HG03432 (cell line): ENCODE measurements at regions not wholly inside any gene's neighbourhood (a gene's known extent, or its start where the extent isn't known, plus 50 kb on each side); places are given as distances from the start of the nearest gene placed in this dataset.
"Not testable (repeated sequence)": the region's sequence is repeated elsewhere in the genome, so short reads cannot be mapped to it uniquely, and the experiment has no call there.

Experiments
- ATAC-seq: cut with Tn5 transposase; IDR thresholded peaks from one replicate; pipeline ENCODE4 v1.9.1; 2021; ENCODE audit warnings: mild to moderate bottlenecking, moderate library complexity; ENCODE audit not compliant: unreplicated experiment

DNA sequence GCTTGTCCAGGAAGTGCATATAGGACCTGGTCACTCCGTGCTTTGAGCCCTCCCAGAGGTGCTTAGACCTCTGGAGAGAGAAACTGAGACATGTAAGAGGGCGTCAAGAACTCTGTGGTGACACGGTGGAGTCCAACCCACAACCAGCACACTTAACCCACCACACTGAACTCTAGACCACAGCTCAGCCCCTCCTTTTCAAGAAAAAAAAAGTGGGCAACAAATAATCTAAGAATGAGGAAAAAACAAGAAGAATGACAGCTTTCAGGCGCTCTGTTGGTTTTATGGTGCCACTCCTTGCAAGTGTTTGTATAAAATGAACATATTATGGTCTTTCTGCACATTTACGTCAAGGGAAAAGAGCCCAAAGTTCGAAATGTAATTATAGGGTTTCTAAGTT lies 50.2 kb upstream of the SNAPC3 start:
- no peak for ATAC-seq

DNA sequence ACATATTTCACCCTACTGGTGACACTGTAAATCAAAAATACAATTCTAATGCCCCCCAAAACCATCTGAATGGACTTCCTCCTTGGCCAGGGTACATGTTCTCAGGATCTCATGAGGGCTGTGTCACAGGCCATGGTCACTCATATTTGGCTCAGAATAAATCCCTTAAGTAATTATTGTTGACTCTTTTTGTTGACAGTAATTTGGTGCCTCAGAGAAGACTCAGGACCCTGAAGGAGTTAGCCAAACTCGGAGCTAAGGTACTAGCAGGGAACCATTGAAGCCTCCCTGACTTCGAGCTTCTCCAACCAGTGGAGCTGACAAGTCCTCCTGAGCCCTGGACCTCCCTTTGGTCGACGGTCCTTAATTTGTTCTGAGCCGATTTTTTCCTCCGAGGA lies 51.2 kb upstream of the SNAPC3 start:
- ATAC-seq, result no peak

DNA sequence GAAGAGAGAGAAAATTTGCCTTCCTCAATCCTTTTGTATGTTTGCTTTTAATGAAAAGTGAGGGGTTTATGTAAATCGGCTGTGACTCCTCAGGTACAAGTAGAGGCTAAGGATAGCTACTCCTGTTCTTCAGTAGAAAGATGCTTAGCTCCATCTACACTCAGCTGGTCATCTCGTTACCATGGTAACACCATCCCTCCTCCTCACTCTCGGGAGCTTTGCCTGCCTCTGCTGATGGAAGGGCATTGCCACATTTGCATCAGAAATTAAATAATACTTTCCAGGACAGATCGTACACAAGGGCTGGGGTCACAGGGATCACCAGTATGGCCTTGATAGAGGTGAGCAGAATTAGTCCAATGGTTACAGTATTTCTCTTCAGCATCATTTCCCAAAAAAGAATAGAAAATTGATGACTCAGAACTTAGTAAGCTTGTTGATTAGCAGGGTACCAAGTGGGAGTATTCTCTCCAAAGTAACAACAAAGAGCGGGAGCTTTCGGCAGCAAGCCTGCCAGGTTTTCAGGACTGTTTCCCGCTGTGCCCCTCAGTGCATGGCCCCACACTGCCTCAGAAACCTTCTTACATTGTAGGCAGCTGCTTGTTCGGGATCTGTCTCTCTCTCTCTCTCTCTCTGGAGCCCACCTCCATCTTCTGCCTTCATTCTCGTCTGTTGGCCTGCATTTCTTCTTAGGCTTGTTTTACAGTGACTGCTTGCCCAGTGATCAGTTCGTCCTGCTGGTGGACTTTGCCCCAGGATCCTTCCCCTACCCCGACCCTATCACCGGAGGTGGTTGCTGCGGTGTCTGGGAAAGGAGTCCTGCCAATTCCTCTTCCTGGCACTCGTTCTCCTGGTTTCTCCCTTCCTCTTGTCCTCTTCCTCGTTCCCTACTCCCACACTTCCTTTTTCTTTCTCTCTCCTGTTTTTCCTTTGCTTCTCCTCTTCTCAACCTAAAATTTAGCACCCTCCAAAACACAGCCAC lies 51.9 kb upstream of the SNAPC3 start:
- ATAC-seq, result no peak

DNA sequence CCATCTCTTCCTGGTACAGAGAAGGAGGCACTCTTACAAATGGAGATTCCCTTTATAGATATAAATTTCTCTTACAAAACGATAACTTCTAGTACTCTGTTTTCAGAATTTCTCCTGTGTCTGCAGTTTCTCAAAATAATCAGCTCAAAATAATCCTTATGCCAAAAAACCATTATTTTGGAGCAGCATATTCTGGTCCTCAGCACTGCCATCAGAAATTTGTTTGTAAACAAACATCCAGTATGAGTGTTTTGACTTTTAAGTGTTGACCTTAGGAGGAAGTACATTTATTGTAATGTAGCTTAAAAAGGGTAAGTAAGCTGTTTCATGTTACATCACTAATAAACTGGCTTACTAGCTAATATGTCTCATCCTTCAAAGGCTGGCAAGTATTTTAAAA lies 52.8 kb upstream of the SNAPC3 start:
- ATAC-seq, result no peak

DNA sequence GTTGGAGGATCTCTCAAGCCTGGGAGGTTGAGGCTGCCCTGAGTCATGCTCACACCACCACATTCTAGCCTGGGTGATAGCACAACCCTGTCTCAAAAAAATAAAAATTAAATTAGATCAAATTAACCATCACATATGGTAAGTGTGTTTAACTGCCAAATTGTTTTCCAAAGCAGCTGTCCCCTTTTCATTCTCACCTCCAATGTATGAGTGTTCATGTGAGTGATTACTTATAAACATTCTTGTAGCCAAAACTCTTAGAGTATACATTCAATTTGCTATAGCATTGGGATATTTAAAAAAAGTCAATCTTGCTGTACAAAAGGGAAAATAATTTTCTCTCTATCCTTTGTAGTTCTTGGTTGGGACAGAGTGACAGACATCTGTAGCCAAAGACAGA lies 53.4 kb upstream of the SNAPC3 start:
- ATAC-seq, result no peak

DNA sequence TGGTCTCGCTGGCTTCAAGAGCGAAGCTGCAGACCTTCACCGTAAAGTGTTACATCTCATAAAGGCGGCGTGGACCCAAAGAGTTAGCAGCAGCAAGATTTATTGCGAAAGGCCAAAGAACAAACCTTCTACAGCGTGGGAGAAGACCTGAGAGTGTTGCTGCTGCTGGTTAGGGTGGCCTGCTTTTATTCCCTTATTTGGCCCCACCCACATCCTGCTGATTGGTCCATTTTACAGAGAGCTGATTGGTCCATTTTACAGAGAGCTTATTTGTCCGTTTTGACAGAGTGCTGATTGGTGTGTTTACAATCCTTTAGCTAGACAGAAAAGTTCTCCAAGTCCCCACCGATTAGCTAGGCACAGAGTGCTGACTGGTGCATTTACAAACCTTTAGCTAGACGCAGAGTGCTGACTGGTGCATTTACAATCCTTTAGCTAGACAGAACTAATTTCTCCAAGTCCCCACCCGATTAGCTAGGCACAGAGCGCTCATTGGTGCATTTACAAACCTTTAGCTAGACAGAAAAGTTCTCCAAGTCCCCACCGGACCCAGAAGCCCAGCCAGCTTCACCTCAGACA lies 57.6 kb upstream of the SNAPC3 start:
- not testable (repeated sequence) for ATAC-seq

DNA sequence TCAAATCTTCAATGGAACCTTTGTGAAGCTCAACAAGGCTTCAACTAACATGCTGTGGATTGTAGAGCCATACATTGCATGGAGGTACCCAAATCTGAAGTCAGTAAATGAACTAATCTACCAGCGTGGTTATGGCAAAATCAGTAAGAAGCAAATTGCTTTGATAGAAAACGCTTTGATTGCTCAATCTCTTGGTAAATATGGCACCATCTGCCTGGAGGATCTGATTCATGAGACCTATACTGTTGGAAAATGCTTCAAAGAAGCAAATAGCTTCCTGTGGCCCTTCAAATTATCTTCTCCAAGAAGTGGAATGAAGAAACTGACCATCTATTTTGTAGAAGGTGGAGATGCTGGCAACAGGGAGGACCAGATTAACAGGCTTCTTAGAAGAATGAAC lies 54.7 kb upstream of the TTC39B start:
- ATAC-seq, result no peak

DNA sequence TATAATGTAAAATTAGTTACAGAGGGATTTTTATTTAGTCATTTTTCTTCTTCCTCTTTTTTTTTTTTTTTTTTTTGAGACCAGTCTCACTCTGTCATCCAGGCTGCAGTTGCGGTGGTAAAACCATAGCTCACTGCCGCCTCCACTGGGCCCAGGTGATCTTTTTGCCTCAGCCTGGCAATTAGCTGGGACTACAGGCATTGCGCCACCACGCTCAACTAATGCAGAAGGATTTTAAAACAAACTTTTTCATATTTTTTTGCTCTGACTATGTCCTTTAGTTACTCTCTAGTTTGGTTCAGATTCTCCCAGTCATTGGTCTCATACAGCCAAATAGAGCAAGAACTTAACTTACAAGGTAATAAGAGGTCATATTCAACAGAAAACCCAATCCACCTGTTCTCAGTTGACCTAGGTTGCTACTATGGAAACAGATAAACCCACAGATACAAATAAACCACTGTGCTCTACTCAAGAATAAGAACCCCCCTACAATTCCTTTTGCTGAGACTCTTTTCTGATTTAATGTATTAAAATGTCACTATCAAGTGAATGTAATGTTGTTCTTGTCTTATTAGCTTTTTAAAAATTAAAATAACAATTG lies 50.1 kb upstream of the TTC39B start:
- peak; percentile 98 for ATAC-seq
